ENCODE measurements at regions not wholly inside any gene's neighbourhood (a gene's known extent, or its start where the extent isn't known, plus 50 kb on each side); places are given as distances from the start of the nearest gene placed in this dataset.

- TF ChIP-seq CTCF (IDR thresholded peaks at IDR 0.05): no peak
- no peak for DNase-seq (ENCODE audit: low spot score in 2 of 2)
- Histone ChIP-seq H3K36me3 (no peaks in the 10 kb centered on the region), H3K9me3 (no peaks in the 10 kb centered on the region), H3K4me1 (no peaks in the 10 kb centered on the region), H3K4me3 (no peak overlapping the region), H3K27me3 (no peaks in the 10 kb centered on the region), H3K27ac (no peak overlapping the region)
- intact Hi-C loops (cut with DNase I): no loop called here
Measured at GRCh38 chr2:150011161-150011730, 423.7 kb upstream of the MMADHC start.

- Histone ChIP-seq H3K27ac (no peak overlapping the region), H3K9me3 (no peaks in the 10 kb centered on the region), H3K4me3 (no peak overlapping the region), H3K4me1 (no peaks in the 10 kb centered on the region), H3K27me3 (no peaks in the 10 kb centered on the region), H3K36me3 (no peaks in the 10 kb centered on the region)
- intact Hi-C loops (cut with DNase I): no loop called here
- no peak for DNase-seq (ENCODE audit: low spot score in 2 of 2)
- no peak for TF ChIP-seq CTCF (IDR thresholded peaks at IDR 0.05)
Measured at GRCh38 chr2:150008901-150009300, 421.3 kb upstream of the MMADHC start.

GRCh38 chr2:150007815-150008430 is 420.3 kb upstream of the MMADHC start:
- DNase-seq (ENCODE audit: low spot score in 2 of 2): no peak
- Histone ChIP-seq H3K9me3 (no peaks in the 10 kb centered on the region), H3K36me3 (no peaks in the 10 kb centered on the region), H3K4me1 (no peaks in the 10 kb centered on the region), H3K27me3 (no peaks in the 10 kb centered on the region), H3K27ac (no peak overlapping the region), H3K4me3 (no peak overlapping the region)
- intact Hi-C loops (cut with DNase I): no loop called here
- TF ChIP-seq CTCF (IDR thresholded peaks at IDR 0.05): no peak

- intact Hi-C loops (cut with DNase I): no loop called here
- H3K4me1 ChIP-seq: no peaks in the 10 kb centered on the region
- H3K27me3 ChIP-seq: no peaks in the 10 kb centered on the region
- TF ChIP-seq CTCF (IDR thresholded peaks at IDR 0.05): no peak
- DNase-seq (ENCODE audit: low spot score in 2 of 2): no peak
- H3K36me3 ChIP-seq: no peaks in the 10 kb centered on the region
- no peaks in the 10 kb centered on the region for H3K9me3 ChIP-seq
- no peak overlapping the region for H3K4me3 ChIP-seq
- H3K27ac ChIP-seq: no peak overlapping the region
Measured at GRCh38 chr2:150006591-150006990, 419.0 kb upstream of the MMADHC start.

- no peaks in the 10 kb centered on the region for H3K36me3 ChIP-seq
- intact Hi-C loops (cut with DNase I): no loop called here
- no peak for TF ChIP-seq CTCF (IDR thresholded peaks at IDR 0.05)
- no peak for DNase-seq (ENCODE audit: low spot score in 2 of 2)
- no peak overlapping the region for H3K27ac ChIP-seq
- no peak overlapping the region for H3K4me3 ChIP-seq
- H3K4me1 ChIP-seq: no peaks in the 10 kb centered on the region
- no peaks in the 10 kb centered on the region for H3K27me3 ChIP-seq
- H3K9me3 ChIP-seq: no peaks in the 10 kb centered on the region
Measured at GRCh38 chr2:150003544-150003943, 416.0 kb upstream of the MMADHC start.

- intact Hi-C loops (cut with DNase I): no loop called here
- H3K36me3 ChIP-seq: no peaks in the 10 kb centered on the region
- no peak overlapping the region for H3K27ac ChIP-seq
- TF ChIP-seq CTCF (IDR thresholded peaks at IDR 0.05): no peak
- no peaks in the 10 kb centered on the region for H3K27me3 ChIP-seq
- no peaks in the 10 kb centered on the region for H3K4me1 ChIP-seq
- no peak for DNase-seq (ENCODE audit: low spot score in 2 of 2)
- H3K9me3 ChIP-seq: no peaks in the 10 kb centered on the region
- no peak overlapping the region for H3K4me3 ChIP-seq
Measured at GRCh38 chr2:150001788-150002187, 414.2 kb upstream of the MMADHC start.
